Bronchial epithelial cell (primary cell): ENCODE measurements at regions not wholly inside any gene's neighbourhood (a gene's known extent, or its start where the extent isn't known, plus 50 kb on each side); places are given as distances from the start of the nearest gene placed in this dataset.
"Not testable (repeated sequence)": the region's sequence is repeated elsewhere in the genome, so short reads cannot be mapped to it uniquely, and the experiment has no call there.

Experiments
- DNase-seq: peaks from one replicate; pipeline ENCODE4 v3.0.0-alpha.2; 2010; ENCODE audit warnings: low read depth
- FAIRE-seq: peaks from 2 replicates; lab custom pipeline; 2011; peaks lifted over from hg19 to GRCh38; lab: Jason Lieb, UNC
- H3K27me3 ChIP-seq: 2 replicates; pipeline ENCODE4 v1.5.1; 2011; ENCODE audit warnings: low read length; ENCODE audit not compliant: control insufficient read depth, insufficient read depth
- H3K36me3 ChIP-seq: 2 replicates; pipeline ENCODE4 v1.5.1; 2011; ENCODE audit warnings: low read length; ENCODE audit not compliant: control insufficient read depth, insufficient read depth
- H3K4me3 ChIP-seq: 2 replicates; pipeline ENCODE4 v1.5.1; 2011; ENCODE audit warnings: mild to moderate bottlenecking, low read depth, low read length, control low read depth
- TF ChIP-seq, protein P1 (sequence below): IDR thresholded peaks from 2 replicates; pipeline ENCODE4 v1.5.1; 2011; ENCODE audit warnings: mild to moderate bottlenecking, moderate library complexity, low read length, control low read depth, inconsistent platforms; ENCODE audit not compliant: insufficient read depth, severe bottlenecking

GRCh38 chr5:56406838-56407237, 173.7 kb upstream of the ANKRD55 start:
- Histone ChIP-seq H3K27me3 (no peaks in the 10 kb centered on the region), H3K4me3 (no peak overlapping the region), H3K36me3 (no peaks in the 10 kb centered on the region)
- TF ChIP-seq, protein P1, sequence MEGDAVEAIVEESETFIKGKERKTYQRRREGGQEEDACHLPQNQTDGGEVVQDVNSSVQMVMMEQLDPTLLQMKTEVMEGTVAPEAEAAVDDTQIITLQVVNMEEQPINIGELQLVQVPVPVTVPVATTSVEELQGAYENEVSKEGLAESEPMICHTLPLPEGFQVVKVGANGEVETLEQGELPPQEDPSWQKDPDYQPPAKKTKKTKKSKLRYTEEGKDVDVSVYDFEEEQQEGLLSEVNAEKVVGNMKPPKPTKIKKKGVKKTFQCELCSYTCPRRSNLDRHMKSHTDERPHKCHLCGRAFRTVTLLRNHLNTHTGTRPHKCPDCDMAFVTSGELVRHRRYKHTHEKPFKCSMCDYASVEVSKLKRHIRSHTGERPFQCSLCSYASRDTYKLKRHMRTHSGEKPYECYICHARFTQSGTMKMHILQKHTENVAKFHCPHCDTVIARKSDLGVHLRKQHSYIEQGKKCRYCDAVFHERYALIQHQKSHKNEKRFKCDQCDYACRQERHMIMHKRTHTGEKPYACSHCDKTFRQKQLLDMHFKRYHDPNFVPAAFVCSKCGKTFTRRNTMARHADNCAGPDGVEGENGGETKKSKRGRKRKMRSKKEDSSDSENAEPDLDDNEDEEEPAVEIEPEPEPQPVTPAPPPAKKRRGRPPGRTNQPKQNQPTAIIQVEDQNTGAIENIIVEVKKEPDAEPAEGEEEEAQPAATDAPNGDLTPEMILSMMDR = no peak
- no peak for FAIRE-seq
- no peak for DNase-seq

GRCh38 chr5:56406221-56406620, 173.1 kb upstream of the ANKRD55 start:
- FAIRE-seq (no peak), DNase-seq (no peak)
- TF ChIP-seq, protein P1 = no peak
- no peaks in the 10 kb centered on the region for H3K27me3 ChIP-seq
- no peaks in the 10 kb centered on the region for H3K36me3 ChIP-seq
- no peak overlapping the region for H3K4me3 ChIP-seq

DNA sequence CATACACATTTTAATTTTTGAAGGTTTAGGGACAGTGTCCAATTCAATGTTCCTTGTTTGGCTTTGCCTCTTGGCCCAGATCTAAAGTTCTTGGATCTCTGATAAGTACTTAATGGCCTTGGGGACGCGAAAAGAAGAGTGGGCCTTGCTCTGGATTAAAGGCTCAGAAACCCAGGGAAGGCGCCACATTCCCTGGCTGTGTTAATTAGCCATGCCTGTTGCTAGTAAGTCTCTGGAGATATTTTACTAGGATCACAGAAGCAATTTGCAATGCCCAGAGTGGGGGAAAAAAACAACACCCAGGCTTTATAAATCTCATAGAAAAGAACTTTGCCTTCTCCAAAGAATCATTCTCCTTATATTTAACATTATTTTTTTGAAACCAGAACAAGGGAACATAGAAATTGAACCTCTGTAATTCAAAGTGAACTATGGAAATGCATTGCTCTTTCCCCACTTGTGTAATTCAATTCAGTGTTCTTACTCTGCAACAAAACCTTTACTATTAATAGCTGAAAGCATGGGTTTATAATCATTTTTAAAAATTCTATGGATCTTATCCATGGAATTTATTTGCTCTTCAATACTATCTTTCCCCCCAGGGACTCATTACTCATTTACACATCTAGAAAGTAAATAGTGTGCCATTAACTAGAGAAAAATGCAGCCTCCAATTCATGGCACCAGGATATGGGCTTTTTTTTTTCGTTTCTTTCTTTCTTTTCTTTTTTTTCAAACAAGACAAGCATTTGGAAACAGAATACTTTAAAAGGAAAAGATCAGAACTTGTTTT, 172.2 kb upstream of the ANKRD55 start:
- Histone ChIP-seq H3K27me3 (no peaks in the 10 kb centered on the region), H3K4me3 (no peak overlapping the region), H3K36me3 (no peaks in the 10 kb centered on the region)
- TF ChIP-seq, protein P1 = no peak
- DNase-seq (peak; percentile 28), FAIRE-seq (peak; percentile 28)

GRCh38 chr5:56402266-56403220, 169.4 kb upstream of the ANKRD55 start:
- DNase-seq (no peak), FAIRE-seq (no peak)
- TF ChIP-seq, protein P1 = no peak
- no peaks in the 10 kb centered on the region for H3K27me3 ChIP-seq
- H3K36me3 ChIP-seq = no peaks in the 10 kb centered on the region
- no peak overlapping the region for H3K4me3 ChIP-seq

DNA sequence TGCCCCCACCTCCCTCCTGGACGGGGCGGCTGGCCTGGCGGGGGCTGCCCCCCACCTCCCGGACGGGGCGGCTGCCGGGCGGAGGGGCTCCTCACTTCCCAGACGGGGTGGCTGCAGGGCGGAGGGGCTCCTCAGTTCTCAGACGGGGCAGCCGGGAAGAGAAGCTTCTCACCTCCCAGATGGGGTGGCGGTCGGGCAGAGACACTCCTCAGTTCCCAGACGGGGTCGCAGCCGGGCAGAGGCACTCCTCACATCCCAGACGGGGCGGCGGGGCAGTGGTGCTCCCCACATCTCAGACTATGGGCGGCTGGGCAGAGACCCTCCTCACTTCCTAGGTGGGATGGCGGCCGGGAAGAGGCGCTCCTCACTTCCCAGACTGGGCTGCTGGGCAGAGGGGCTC, 164.7 kb upstream of the ANKRD55 start:
- H3K4me3 ChIP-seq, H3K36me3 ChIP-seq, H3K27me3 ChIP-seq, DNase-seq, FAIRE-seq: not testable (repeated sequence)

DNA sequence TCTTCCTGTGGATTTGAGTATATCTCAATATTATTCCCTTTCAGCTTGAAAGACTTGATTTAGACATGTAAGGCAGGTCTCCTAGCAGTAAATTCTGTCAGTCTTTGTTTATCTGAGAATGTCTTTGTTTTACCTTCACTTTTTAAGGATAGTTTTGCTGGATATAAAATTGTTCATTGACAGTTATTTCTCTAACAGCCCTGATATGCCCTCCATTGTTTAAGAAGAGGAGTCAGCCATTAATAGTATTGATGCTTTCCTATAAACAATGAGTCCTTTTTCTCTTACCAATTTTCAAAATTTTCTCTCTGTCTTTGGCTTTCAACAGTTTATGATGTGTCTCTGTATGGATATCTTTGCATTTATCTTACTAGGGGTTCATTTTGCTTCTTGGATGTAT, 163.5 kb upstream of the ANKRD55 start:
- Histone ChIP-seq H3K36me3 (no peaks in the 10 kb centered on the region), H3K27me3 (no peaks in the 10 kb centered on the region), H3K4me3 (no peak overlapping the region)
- DNase-seq = no peak
- TF ChIP-seq, protein P1 = no peak
- FAIRE-seq = no peak
